Neural progenitor cell (in vitro differentiated cells): ENCODE measurements at regions not wholly inside any gene's neighbourhood (a gene's known extent, or its start where the extent isn't known, plus 50 kb on each side); places are given as distances from the start of the nearest gene placed in this dataset.

Experiments
- DNase-seq: peaks from one replicate; pipeline ENCODE4 v3.0.0-alpha.2; 2016; ENCODE audit warnings: low spot score
- H2AFZ ChIP-seq: fragments of 200-600 bp; sonication (generic); replicated peaks from 2 replicates; pipeline ENCODE4 v1.6.1; 2016; ENCODE audit warnings: antibody characterized with exemption
- H3F3A ChIP-seq: fragments of 200-600 bp; sonication (generic); 2 replicates; pipeline ENCODE4 v1.6.1; 2016; ENCODE audit warnings: antibody characterized with exemption, low read depth
- H3K27ac ChIP-seq: fragments of 200-600 bp; sonication (generic); 2 replicates; pipeline ENCODE4 v1.5.1; 2016; ENCODE audit warnings: mild to moderate bottlenecking
- H3K27me3 ChIP-seq: fragments of 200-600 bp; sonication (generic); 2 replicates; pipeline ENCODE4 v1.6.1; 2016; ENCODE audit warnings: mild to moderate bottlenecking, moderate library complexity
- H3K36me3 ChIP-seq: fragments of 200-600 bp; sonication (generic); 2 replicates; pipeline ENCODE4 v1.5.1; 2016
- H3K4me1 ChIP-seq: fragments of 200-600 bp; sonication (generic); 2 replicates; pipeline ENCODE4 v1.6.1; 2016; ENCODE audit warnings: mixed run types
- H3K4me2 ChIP-seq: fragments of 200-600 bp; sonication (generic); 2 replicates; pipeline ENCODE4 v1.6.1; 2016
- H3K4me3 ChIP-seq: fragments of 200-600 bp; sonication (generic); 2 replicates; pipeline ENCODE4 v1.5.1; 2016
- H3K79me2 ChIP-seq: fragments of 200-600 bp; sonication (generic); 2 replicates; pipeline ENCODE4 v1.6.1; 2016; ENCODE audit warnings: low read depth
- H3K9ac ChIP-seq: fragments of 200-600 bp; sonication (generic); 2 replicates; pipeline ENCODE4 v1.6.1; 2016
- H3K9me3 ChIP-seq: fragments of 200-600 bp; sonication (generic); 2 replicates; pipeline ENCODE4 v1.5.1; 2016; ENCODE audit warnings: low read depth
- H4K20me1 ChIP-seq: fragments of 200-600 bp; sonication (generic); 2 replicates; pipeline ENCODE4 v1.6.1; 2016; ENCODE audit warnings: low read depth
- H3K27ac Mint-ChIP-seq: 3 replicates; pipeline ENCODE4 v1.8.0; 2021; ENCODE audit warnings: mixed read lengths
- H3K27me3 Mint-ChIP-seq: 2 replicates; pipeline ENCODE4 v1.8.0; 2022; ENCODE audit warnings: low read depth, mild to moderate bottlenecking, inconsistent platforms, moderate library complexity, mixed read lengths; ENCODE audit not compliant: insufficient read depth
- H3K36me3 Mint-ChIP-seq: 3 replicates; pipeline ENCODE4 v1.8.0; 2021; ENCODE audit warnings: mixed read lengths
- H3K4me1 Mint-ChIP-seq: 3 replicates; pipeline ENCODE4 v1.8.0; 2021; ENCODE audit warnings: mixed read lengths
- H3K4me3 Mint-ChIP-seq: 3 replicates; pipeline ENCODE4 v1.8.0; 2021; ENCODE audit warnings: mild to moderate bottlenecking, moderate library complexity, mixed read lengths
- H3K9me3 Mint-ChIP-seq: 3 replicates; pipeline ENCODE4 v1.8.0; 2020; ENCODE audit warnings: mixed read lengths
- EZH2 ChIP-seq: fragments of 200-600 bp; sonication (generic); IDR thresholded peaks from 2 replicates; pipeline ENCODE4 v1.6.1; 2017; ENCODE audit warnings: antibody characterized with exemption, mild to moderate bottlenecking, moderate library complexity
- EZH2phosphoT487 ChIP-seq: fragments of 200-600 bp; sonication (generic); IDR thresholded peaks from 2 replicates; pipeline ENCODE4 v1.6.1; 2017; ENCODE audit warnings: antibody characterized with exemption
- TF ChIP-seq, protein P1 (sequence below): fragments of 200-600 bp; sonication (generic); IDR thresholded peaks from 2 replicates; pipeline ENCODE4 v1.5.1; 2017; ENCODE audit warnings: antibody characterized with exemption, mild to moderate bottlenecking

DNA sequence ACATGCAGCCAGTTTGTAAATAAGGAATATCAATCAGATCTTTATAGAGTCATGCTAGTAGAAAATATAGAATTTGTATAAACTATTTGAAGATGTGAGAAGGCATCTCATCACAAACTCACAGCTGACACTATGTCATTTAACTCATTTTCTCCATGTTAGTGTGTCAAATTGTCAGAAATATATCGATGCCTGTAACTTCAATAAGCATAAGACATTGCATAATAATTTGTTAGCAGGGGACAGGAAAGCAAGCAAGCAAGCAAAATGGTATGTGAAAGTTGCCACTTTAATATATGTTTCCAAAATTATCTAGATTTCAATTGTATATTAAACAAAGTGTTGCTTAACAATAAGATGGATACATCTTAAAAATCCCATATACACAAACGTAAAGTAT, 571.0 kb downstream of the ARL4A start:
- Histone ChIP-seq H3K27me3 (no peaks in the 10 kb centered on the region), H3K27ac (no peak overlapping the region), H3K9ac (no peak overlapping the region), H3K4me3 (no peak overlapping the region), H3K4me2 (no peak overlapping the region), H2AFZ (no peak overlapping the region), H3K4me1 (no peaks in the 10 kb centered on the region), H3F3A (no peaks in the 10 kb centered on the region), H3K79me2 (no peaks in the 10 kb centered on the region), H4K20me1 (no peaks in the 10 kb centered on the region), H3K36me3 (no peaks in the 10 kb centered on the region), H3K9me3 (no peaks in the 10 kb centered on the region)
- no peaks in the 10 kb centered on the region for H3K9me3 Mint-ChIP-seq
- no peak overlapping the region for H3K27ac Mint-ChIP-seq
- H3K4me1 Mint-ChIP-seq = peaks cover 19% of the 10 kb centered on the region
- TF ChIP-seq, protein P1, sequence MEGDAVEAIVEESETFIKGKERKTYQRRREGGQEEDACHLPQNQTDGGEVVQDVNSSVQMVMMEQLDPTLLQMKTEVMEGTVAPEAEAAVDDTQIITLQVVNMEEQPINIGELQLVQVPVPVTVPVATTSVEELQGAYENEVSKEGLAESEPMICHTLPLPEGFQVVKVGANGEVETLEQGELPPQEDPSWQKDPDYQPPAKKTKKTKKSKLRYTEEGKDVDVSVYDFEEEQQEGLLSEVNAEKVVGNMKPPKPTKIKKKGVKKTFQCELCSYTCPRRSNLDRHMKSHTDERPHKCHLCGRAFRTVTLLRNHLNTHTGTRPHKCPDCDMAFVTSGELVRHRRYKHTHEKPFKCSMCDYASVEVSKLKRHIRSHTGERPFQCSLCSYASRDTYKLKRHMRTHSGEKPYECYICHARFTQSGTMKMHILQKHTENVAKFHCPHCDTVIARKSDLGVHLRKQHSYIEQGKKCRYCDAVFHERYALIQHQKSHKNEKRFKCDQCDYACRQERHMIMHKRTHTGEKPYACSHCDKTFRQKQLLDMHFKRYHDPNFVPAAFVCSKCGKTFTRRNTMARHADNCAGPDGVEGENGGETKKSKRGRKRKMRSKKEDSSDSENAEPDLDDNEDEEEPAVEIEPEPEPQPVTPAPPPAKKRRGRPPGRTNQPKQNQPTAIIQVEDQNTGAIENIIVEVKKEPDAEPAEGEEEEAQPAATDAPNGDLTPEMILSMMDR = no peak
- TF ChIP-seq EZH2 (no peak), EZH2phosphoT487 (no peak)
- DNase-seq = no peak
- no peaks in the 10 kb centered on the region for H3K36me3 Mint-ChIP-seq
- H3K27me3 Mint-ChIP-seq = peaks cover 2% of the 10 kb centered on the region
- no peak overlapping the region for H3K4me3 Mint-ChIP-seq

- H3F3A ChIP-seq = no peaks in the 10 kb centered on the region
- H3K4me1 ChIP-seq = no peaks in the 10 kb centered on the region
- no peak overlapping the region for H3K4me3 ChIP-seq
- no peaks in the 10 kb centered on the region for H3K9me3 ChIP-seq
- H3K27ac ChIP-seq = no peak overlapping the region
- H3K79me2 ChIP-seq = no peaks in the 10 kb centered on the region
- H3K36me3 ChIP-seq = no peaks in the 10 kb centered on the region
- no peak for TF ChIP-seq EZH2phosphoT487
- TF ChIP-seq, protein P1 = no peak
- TF ChIP-seq EZH2 = no peak
- no peak overlapping the region for H3K9ac ChIP-seq
- DNase-seq = peak; percentile 11
- Mint-ChIP-seq H3K27ac (no peak overlapping the region), H3K27me3 (peaks cover 3% of the 10 kb centered on the region), H3K9me3 (no peaks in the 10 kb centered on the region), H3K36me3 (no peaks in the 10 kb centered on the region), H3K4me3 (no peak overlapping the region), H3K4me1 (peaks cover 19% of the 10 kb centered on the region)
- H3K4me2 ChIP-seq = no peak overlapping the region
- peak overlapping the region; percentile 29 for H2AFZ ChIP-seq
- no peaks in the 10 kb centered on the region for H4K20me1 ChIP-seq
- H3K27me3 ChIP-seq = no peaks in the 10 kb centered on the region
Measured at GRCh38 chr7:13259930-13260329, 572.5 kb downstream of the ARL4A start.

DNA sequence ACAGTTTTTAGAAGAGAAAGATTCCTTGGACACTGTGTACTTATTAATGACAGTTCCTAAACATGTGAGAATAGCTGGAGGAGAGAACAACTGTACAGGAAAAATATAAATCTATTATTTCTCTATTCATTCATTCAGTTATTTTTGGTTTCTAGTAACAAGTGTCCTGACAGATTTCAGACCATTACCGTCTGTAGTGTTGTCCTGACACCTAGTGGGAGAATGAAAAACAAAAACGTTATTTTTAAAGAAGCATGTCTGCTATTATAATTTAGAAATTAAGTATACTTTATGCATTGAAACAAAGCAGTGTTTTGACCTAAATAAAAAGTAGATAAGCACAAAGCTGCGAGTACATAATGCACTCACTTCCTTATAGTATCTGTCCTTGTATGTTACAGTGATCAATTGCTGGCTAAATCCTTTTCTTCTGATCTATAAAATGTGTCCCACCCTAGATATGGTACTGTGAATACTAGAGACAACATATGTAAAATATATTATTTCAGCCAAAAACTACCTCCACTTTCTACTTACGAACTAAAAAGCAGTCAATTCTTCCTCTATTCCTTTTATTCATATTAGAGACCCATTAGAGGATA, 575.6 kb downstream of the ARL4A start:
- no peak overlapping the region for H3K4me3 Mint-ChIP-seq
- no peaks in the 10 kb centered on the region for H3K36me3 ChIP-seq
- no peaks in the 10 kb centered on the region for H3K36me3 Mint-ChIP-seq
- H4K20me1 ChIP-seq = no peaks in the 10 kb centered on the region
- no peaks in the 10 kb centered on the region for H3F3A ChIP-seq
- peaks cover 3% of the 10 kb centered on the region for H3K27me3 Mint-ChIP-seq
- H2AFZ ChIP-seq = no peak overlapping the region
- no peaks in the 10 kb centered on the region for H3K79me2 ChIP-seq
- no peak overlapping the region for H3K27ac Mint-ChIP-seq
- H3K4me2 ChIP-seq = no peak overlapping the region
- no peaks in the 10 kb centered on the region for H3K9me3 Mint-ChIP-seq
- no peaks in the 10 kb centered on the region for H3K9me3 ChIP-seq
- H3K4me1 ChIP-seq = no peaks in the 10 kb centered on the region
- TF ChIP-seq EZH2phosphoT487 (no peak), EZH2 (no peak)
- TF ChIP-seq, protein P1 = peak; percentile 73
- peaks cover 19% of the 10 kb centered on the region for H3K4me1 Mint-ChIP-seq
- no peaks in the 10 kb centered on the region for H3K27me3 ChIP-seq
- no peak overlapping the region for H3K27ac ChIP-seq
- no peak overlapping the region for H3K9ac ChIP-seq
- H3K4me3 ChIP-seq = no peak overlapping the region
- DNase-seq = peak; percentile 40
